B cell (primary cell): ENCODE measurements at regions not wholly inside any gene's neighbourhood (a gene's known extent, or its start where the extent isn't known, plus 50 kb on each side); places are given as distances from the start of the nearest gene placed in this dataset.

Source experiments
- EZH2 ChIP-seq: IDR thresholded peaks from 2 replicates; pipeline ENCODE4 v1.6.1; 2012; ENCODE audit warnings: borderline replicate concordance, low read depth, mild to moderate bottlenecking, moderate library complexity, low read length; ENCODE audit not compliant: insufficient read depth, poor library complexity, severe bottlenecking
- TF ChIP-seq, protein P1 (sequence below): fragments of 200-600 bp; IDR thresholded peaks from one replicate; pipeline ENCODE4 v1.8.0; 2022; ENCODE audit warnings: antibody characterized with exemption, mild to moderate bottlenecking

- TF ChIP-seq, protein P1, sequence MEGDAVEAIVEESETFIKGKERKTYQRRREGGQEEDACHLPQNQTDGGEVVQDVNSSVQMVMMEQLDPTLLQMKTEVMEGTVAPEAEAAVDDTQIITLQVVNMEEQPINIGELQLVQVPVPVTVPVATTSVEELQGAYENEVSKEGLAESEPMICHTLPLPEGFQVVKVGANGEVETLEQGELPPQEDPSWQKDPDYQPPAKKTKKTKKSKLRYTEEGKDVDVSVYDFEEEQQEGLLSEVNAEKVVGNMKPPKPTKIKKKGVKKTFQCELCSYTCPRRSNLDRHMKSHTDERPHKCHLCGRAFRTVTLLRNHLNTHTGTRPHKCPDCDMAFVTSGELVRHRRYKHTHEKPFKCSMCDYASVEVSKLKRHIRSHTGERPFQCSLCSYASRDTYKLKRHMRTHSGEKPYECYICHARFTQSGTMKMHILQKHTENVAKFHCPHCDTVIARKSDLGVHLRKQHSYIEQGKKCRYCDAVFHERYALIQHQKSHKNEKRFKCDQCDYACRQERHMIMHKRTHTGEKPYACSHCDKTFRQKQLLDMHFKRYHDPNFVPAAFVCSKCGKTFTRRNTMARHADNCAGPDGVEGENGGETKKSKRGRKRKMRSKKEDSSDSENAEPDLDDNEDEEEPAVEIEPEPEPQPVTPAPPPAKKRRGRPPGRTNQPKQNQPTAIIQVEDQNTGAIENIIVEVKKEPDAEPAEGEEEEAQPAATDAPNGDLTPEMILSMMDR: no peak
- no peak for TF ChIP-seq EZH2
These were observed 70.2 kb upstream of the ERRFI1 start for GRCh38 chr1:8096105-8097011.
